ENCODE measurements at regions not wholly inside any gene's neighbourhood (a gene's known extent, or its start where the extent isn't known, plus 50 kb on each side); places are given as distances from the start of the nearest gene placed in this dataset.

DNA sequence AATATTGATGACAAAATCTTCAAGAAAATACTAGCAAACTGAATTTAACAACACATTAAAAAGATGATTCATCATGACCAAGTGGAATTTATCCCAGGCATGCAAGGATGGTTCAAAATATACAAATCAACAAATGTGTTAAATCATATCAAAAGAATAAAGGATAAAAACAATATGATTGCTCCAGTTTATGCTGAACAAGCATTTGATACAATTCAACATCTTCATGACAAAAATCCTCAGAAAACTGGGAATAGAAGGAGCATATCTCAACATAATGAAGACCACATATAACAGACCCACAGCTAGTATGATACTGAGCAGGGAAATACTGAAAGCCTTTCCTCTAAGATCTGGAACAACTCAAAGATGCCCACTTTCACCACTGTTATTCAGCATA lies 352.3 kb downstream of the PYDC2 start:
- DNase-seq, result no peak
- Histone ChIP-seq H3K79me1 (replicated peaks; ENCODE audit: low read length, poor library complexity, severe bottlenecking) (no peaks in the 10 kb centered on the region), H3K14ac (ENCODE audit: low read length in 2 of 2) (no peak overlapping the region), H3K27me3 (ENCODE audit: control insufficient read depth in 1 of 2, insufficient read depth in 1 of 2, low read length in 2 of 2) (no peaks in the 10 kb centered on the region), H2BK120ac (ENCODE audit: low read depth, low read length) (no peak overlapping the region), H3K4me2 (ENCODE audit: low read length, poor library complexity, severe bottlenecking) (no peak overlapping the region), H3K23ac (ENCODE audit: low read length in 2 of 2) (no peak overlapping the region), H2AFZ (ENCODE audit: low read depth, low read length) (no peak overlapping the region), H3K18ac (ENCODE audit: low read depth in 1 of 2, low read length in 2 of 2) (no peak overlapping the region), H4K8ac (ENCODE audit: low read length) (no peak overlapping the region), H2BK12ac (ENCODE audit: low read length in 2 of 2) (no peak overlapping the region), H3K4me3 (ENCODE audit: insufficient read depth in 1 of 2, low read depth in 1 of 2, low read length in 2 of 2) (no peak overlapping the region), H2BK15ac (ENCODE audit: low read depth, poor library complexity, severe bottlenecking) (no peak overlapping the region), H3K27ac (ENCODE audit: low read length, poor library complexity, severe bottlenecking) (no peak overlapping the region), H2BK5ac (ENCODE audit: low read depth, low read length, poor library complexity, severe bottlenecking) (no peak overlapping the region), H2AK5ac (ENCODE audit: low read length, severe bottlenecking) (no peak overlapping the region), H3K4ac (ENCODE audit: low read depth in 1 of 2, low read length in 2 of 2) (no peak overlapping the region), H3K9ac (ENCODE audit: low read length) (no peak overlapping the region), H3K4me1 (ENCODE audit: control insufficient read depth, insufficient read depth, low read depth, low read length) (no peaks in the 10 kb centered on the region), H3K9me3 (ENCODE audit: control insufficient read depth, low read length) (peaks cover 42% of the 10 kb centered on the region), H3K36me3 (ENCODE audit: control insufficient read depth in 1 of 2, insufficient read depth in 2 of 2, low read depth in 1 of 2, low read length in 2 of 2) (no peaks in the 10 kb centered on the region), H4K91ac (ENCODE audit: low read length) (no peak overlapping the region)

DNA sequence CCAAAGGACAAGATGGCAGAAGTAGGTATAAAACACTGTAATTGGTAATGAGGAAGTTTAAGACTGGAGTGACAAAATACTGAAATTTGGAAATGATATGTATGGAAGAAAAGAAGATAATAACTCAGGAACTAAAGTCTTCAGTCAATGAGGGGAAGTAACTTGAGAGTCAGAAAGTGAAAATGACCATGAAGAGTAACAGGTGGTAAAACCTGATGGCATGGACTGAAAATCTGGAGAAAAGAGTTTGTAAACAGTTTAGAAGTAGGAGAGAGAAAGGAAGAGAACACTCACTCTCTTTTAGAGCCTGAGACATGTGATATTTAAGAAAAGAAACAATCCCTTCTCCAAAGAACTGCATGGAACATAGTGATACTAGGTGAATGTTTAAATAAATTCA lies 387.9 kb downstream of the PYDC2 start:
- H3K4me1 ChIP-seq (ENCODE audit: control insufficient read depth, insufficient read depth, low read depth, low read length), result no peaks in the 10 kb centered on the region
- no peaks in the 10 kb centered on the region for H3K79me1 ChIP-seq (replicated peaks; ENCODE audit: low read length, poor library complexity, severe bottlenecking)
- no peak overlapping the region for H3K4me3 ChIP-seq (ENCODE audit: insufficient read depth in 1 of 2, low read depth in 1 of 2, low read length in 2 of 2)
- no peak overlapping the region for H2AFZ ChIP-seq (ENCODE audit: low read depth, low read length)
- H3K27me3 ChIP-seq (ENCODE audit: control insufficient read depth in 1 of 2, insufficient read depth in 1 of 2, low read length in 2 of 2), result no peaks in the 10 kb centered on the region
- no peak overlapping the region for H3K4me2 ChIP-seq (ENCODE audit: low read length, poor library complexity, severe bottlenecking)
- H4K91ac ChIP-seq (ENCODE audit: low read length), result no peak overlapping the region
- no peak overlapping the region for H2BK15ac ChIP-seq (ENCODE audit: low read depth, poor library complexity, severe bottlenecking)
- H2BK12ac ChIP-seq (ENCODE audit: low read length in 2 of 2), result no peak overlapping the region
- no peak overlapping the region for H2AK5ac ChIP-seq (ENCODE audit: low read length, severe bottlenecking)
- no peak overlapping the region for H2BK5ac ChIP-seq (ENCODE audit: low read depth, low read length, poor library complexity, severe bottlenecking)
- H3K4ac ChIP-seq (ENCODE audit: low read depth in 1 of 2, low read length in 2 of 2), result no peak overlapping the region
- H2BK120ac ChIP-seq (ENCODE audit: low read depth, low read length), result no peak overlapping the region
- H3K9me3 ChIP-seq (ENCODE audit: control insufficient read depth, low read length), result no peaks in the 10 kb centered on the region
- no peak overlapping the region for H4K8ac ChIP-seq (ENCODE audit: low read length)
- DNase-seq, result no peak
- H3K14ac ChIP-seq (ENCODE audit: low read length in 2 of 2), result no peak overlapping the region
- no peak overlapping the region for H3K9ac ChIP-seq (ENCODE audit: low read length)
- H3K23ac ChIP-seq (ENCODE audit: low read length in 2 of 2), result no peak overlapping the region
- no peak overlapping the region for H3K18ac ChIP-seq (ENCODE audit: low read depth in 1 of 2, low read length in 2 of 2)
- no peaks in the 10 kb centered on the region for H3K36me3 ChIP-seq (ENCODE audit: control insufficient read depth in 1 of 2, insufficient read depth in 2 of 2, low read depth in 1 of 2, low read length in 2 of 2)
- no peak overlapping the region for H3K27ac ChIP-seq (ENCODE audit: low read length, poor library complexity, severe bottlenecking)

DNA sequence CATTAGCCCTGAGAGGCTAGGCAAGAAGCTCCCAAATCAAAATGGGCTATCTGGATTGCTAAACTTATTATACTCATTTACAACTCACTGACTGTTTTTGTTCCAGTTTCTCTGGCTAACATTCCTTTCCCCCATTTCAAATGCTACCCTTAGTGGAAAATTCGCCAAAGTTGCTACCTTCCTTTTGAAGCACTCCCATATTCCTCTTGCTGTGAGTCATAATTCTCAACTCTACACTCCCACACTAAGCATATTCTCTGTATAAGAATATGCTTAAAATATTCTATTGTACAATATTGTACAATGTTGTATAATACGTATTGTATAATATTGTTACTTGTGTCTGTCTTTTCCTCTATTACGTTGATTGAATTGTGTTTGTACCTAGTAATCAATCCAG lies 398.6 kb downstream of the PYDC2 start:
- Histone ChIP-seq H3K4me1 (ENCODE audit: control insufficient read depth, insufficient read depth, low read depth, low read length) (peaks cover 1% of the 10 kb centered on the region), H4K8ac (ENCODE audit: low read length) (no peak overlapping the region), H3K27me3 (ENCODE audit: control insufficient read depth in 1 of 2, insufficient read depth in 1 of 2, low read length in 2 of 2) (no peaks in the 10 kb centered on the region), H3K4me2 (ENCODE audit: low read length, poor library complexity, severe bottlenecking) (no peak overlapping the region), H3K4me3 (ENCODE audit: insufficient read depth in 1 of 2, low read depth in 1 of 2, low read length in 2 of 2) (no peak overlapping the region), H3K9ac (ENCODE audit: low read length) (no peak overlapping the region), H4K91ac (ENCODE audit: low read length) (no peak overlapping the region), H3K23ac (ENCODE audit: low read length in 2 of 2) (no peak overlapping the region), H2BK15ac (ENCODE audit: low read depth, poor library complexity, severe bottlenecking) (no peak overlapping the region), H3K27ac (ENCODE audit: low read length, poor library complexity, severe bottlenecking) (no peak overlapping the region), H2AK5ac (ENCODE audit: low read length, severe bottlenecking) (no peak overlapping the region), H2BK120ac (ENCODE audit: low read depth, low read length) (no peak overlapping the region), H2AFZ (ENCODE audit: low read depth, low read length) (no peak overlapping the region), H3K4ac (ENCODE audit: low read depth in 1 of 2, low read length in 2 of 2) (no peak overlapping the region), H3K18ac (ENCODE audit: low read depth in 1 of 2, low read length in 2 of 2) (no peak overlapping the region), H2BK5ac (ENCODE audit: low read depth, low read length, poor library complexity, severe bottlenecking) (no peak overlapping the region), H2BK12ac (ENCODE audit: low read length in 2 of 2) (no peak overlapping the region), H3K9me3 (ENCODE audit: control insufficient read depth, low read length) (peaks cover 12% of the 10 kb centered on the region), H3K14ac (ENCODE audit: low read length in 2 of 2) (no peak overlapping the region), H3K36me3 (ENCODE audit: control insufficient read depth in 1 of 2, insufficient read depth in 2 of 2, low read depth in 1 of 2, low read length in 2 of 2) (no peaks in the 10 kb centered on the region), H3K79me1 (replicated peaks; ENCODE audit: low read length, poor library complexity, severe bottlenecking) (no peaks in the 10 kb centered on the region)
- DNase-seq, result no peak
- 97% methylated on average over 3 of the region's 3 CpGs for WGBS

GRCh38 chr3:191869738-191870415 lies 408.9 kb downstream of the PYDC2 start:
- WGBS, result 72% methylated on average over 5 of the region's 5 CpGs
- H4K8ac ChIP-seq (ENCODE audit: low read length), result no peak overlapping the region
- no peak overlapping the region for H3K18ac ChIP-seq (ENCODE audit: low read depth in 1 of 2, low read length in 2 of 2)
- no peak overlapping the region for H3K14ac ChIP-seq (ENCODE audit: low read length in 2 of 2)
- no peak overlapping the region for H2BK12ac ChIP-seq (ENCODE audit: low read length in 2 of 2)
- no peak overlapping the region for H3K27ac ChIP-seq (ENCODE audit: low read length, poor library complexity, severe bottlenecking)
- H2BK5ac ChIP-seq (ENCODE audit: low read depth, low read length, poor library complexity, severe bottlenecking), result no peak overlapping the region
- no peak for DNase-seq
- no peak overlapping the region for H2BK120ac ChIP-seq (ENCODE audit: low read depth, low read length)
- H3K4me2 ChIP-seq (ENCODE audit: low read length, poor library complexity, severe bottlenecking), result no peak overlapping the region
- H3K79me1 ChIP-seq (replicated peaks; ENCODE audit: low read length, poor library complexity, severe bottlenecking), result no peaks in the 10 kb centered on the region
- no peak overlapping the region for H3K4ac ChIP-seq (ENCODE audit: low read depth in 1 of 2, low read length in 2 of 2)
- H2AK5ac ChIP-seq (ENCODE audit: low read length, severe bottlenecking), result no peak overlapping the region
- H3K27me3 ChIP-seq (ENCODE audit: control insufficient read depth in 1 of 2, insufficient read depth in 1 of 2, low read length in 2 of 2), result no peaks in the 10 kb centered on the region
- H3K23ac ChIP-seq (ENCODE audit: low read length in 2 of 2), result no peak overlapping the region
- H3K9ac ChIP-seq (ENCODE audit: low read length), result no peak overlapping the region
- no peak overlapping the region for H4K91ac ChIP-seq (ENCODE audit: low read length)
- no peaks in the 10 kb centered on the region for H3K9me3 ChIP-seq (ENCODE audit: control insufficient read depth, low read length)
- H3K36me3 ChIP-seq (ENCODE audit: control insufficient read depth in 1 of 2, insufficient read depth in 2 of 2, low read depth in 1 of 2, low read length in 2 of 2), result no peaks in the 10 kb centered on the region
- H3K4me3 ChIP-seq (ENCODE audit: insufficient read depth in 1 of 2, low read depth in 1 of 2, low read length in 2 of 2), result no peak overlapping the region
- H2AFZ ChIP-seq (ENCODE audit: low read depth, low read length), result no peak overlapping the region
- H2BK15ac ChIP-seq (ENCODE audit: low read depth, poor library complexity, severe bottlenecking), result no peak overlapping the region
- no peaks in the 10 kb centered on the region for H3K4me1 ChIP-seq (ENCODE audit: control insufficient read depth, insufficient read depth, low read depth, low read length)

All from mesenchymal stem cell (in vitro differentiated cells and primary cell).